Activated T-helper 2 cell treated with anti-CD3 and anti-CD28 coated beads, Interferon-gamma antibody, Interleukin-2, Interleukin-4, amounts not matched to agents 10 μg/mL and 5 μg/mL and 100 μg/mL, durations not matched to agents 14 hours and 24 hours and 36 hours (primary cell): ENCODE measurements at regions not wholly inside any gene's neighbourhood (a gene's known extent, or its start where the extent isn't known, plus 50 kb on each side); places are given as distances from the start of the nearest gene placed in this dataset.

ENCODE experiments used
- DNase-seq: peaks from one replicate; pipeline ENCODE4 v3.0.0; 2021; ENCODE audit warnings: low spot score
- H3K27ac Mint-ChIP-seq: one replicate; pipeline ENCODE4 v1.8.0; 2021; ENCODE audit warnings: mixed read lengths
- H3K27me3 Mint-ChIP-seq: one replicate; pipeline ENCODE4 v1.8.0; 2021; ENCODE audit warnings: low read depth, mixed read lengths
- H3K36me3 Mint-ChIP-seq: one replicate; pipeline ENCODE4 v1.8.0; 2021; ENCODE audit warnings: low read depth, mixed read lengths
- H3K4me1 Mint-ChIP-seq: one replicate; pipeline ENCODE4 v1.8.0; 2021; ENCODE audit warnings: low read depth, mixed read lengths
- H3K4me3 Mint-ChIP-seq: one replicate; pipeline ENCODE4 v1.8.0; 2021; ENCODE audit warnings: low read depth, mild to moderate bottlenecking, moderate library complexity, mixed read lengths
- H3K9me3 Mint-ChIP-seq: one replicate; pipeline ENCODE4 v1.8.0; 2021; ENCODE audit warnings: mixed read lengths
- intact Hi-C: fragments of 100-400 bp; cut with micrococcal nuclease; formaldehyde crosslinking; loops from one replicate; pipeline ENCODE4 v1.15.1; 2023

- Mint-ChIP-seq H3K27ac (no peak overlapping the region), H3K36me3 (no peaks in the 10 kb centered on the region), H3K4me3 (no peak overlapping the region), H3K4me1 (no peaks in the 10 kb centered on the region), H3K27me3 (peaks cover 2% of the 10 kb centered on the region), H3K9me3 (no peaks in the 10 kb centered on the region)
- no peak for DNase-seq
- intact Hi-C loops, result no loop called here
Measured at GRCh38 chr6:133583907-133584427, 304.9 kb upstream of the TCF21 start.

- Mint-ChIP-seq H3K36me3 (no peaks in the 10 kb centered on the region), H3K4me1 (no peaks in the 10 kb centered on the region), H3K27ac (no peak overlapping the region), H3K9me3 (no peaks in the 10 kb centered on the region), H3K4me3 (no peak overlapping the region), H3K27me3 (peaks cover 2% of the 10 kb centered on the region)
- DNase-seq, result no peak
- intact Hi-C loops, result no loop called here
Measured at GRCh38 chr6:133584823-133585222, 304.1 kb upstream of the TCF21 start.

- Mint-ChIP-seq H3K4me1 (no peaks in the 10 kb centered on the region), H3K9me3 (no peaks in the 10 kb centered on the region), H3K27ac (no peak overlapping the region), H3K36me3 (no peaks in the 10 kb centered on the region), H3K27me3 (peaks cover 2% of the 10 kb centered on the region), H3K4me3 (no peak overlapping the region)
- intact Hi-C loops, result no loop called here
- DNase-seq, result no peak
Measured at GRCh38 chr6:133585978-133586377, 302.9 kb upstream of the TCF21 start.

GRCh38 chr6:133587546-133588160 lies 301.3 kb upstream of the TCF21 start:
- H3K27ac Mint-ChIP-seq, result no peak overlapping the region
- H3K9me3 Mint-ChIP-seq, result no peaks in the 10 kb centered on the region
- intact Hi-C loops, result no loop called here
- no peaks in the 10 kb centered on the region for H3K4me1 Mint-ChIP-seq
- H3K4me3 Mint-ChIP-seq, result no peak overlapping the region
- DNase-seq, result no peak
- H3K27me3 Mint-ChIP-seq, result peaks cover 2% of the 10 kb centered on the region
- no peaks in the 10 kb centered on the region for H3K36me3 Mint-ChIP-seq

GRCh38 chr6:133590196-133590595 lies 298.7 kb upstream of the TCF21 start:
- Mint-ChIP-seq H3K36me3 (no peaks in the 10 kb centered on the region), H3K27me3 (no peaks in the 10 kb centered on the region), H3K4me1 (no peaks in the 10 kb centered on the region), H3K27ac (no peak overlapping the region), H3K4me3 (no peak overlapping the region), H3K9me3 (no peaks in the 10 kb centered on the region)
- intact Hi-C loops, result no loop called here
- DNase-seq, result no peak

- Mint-ChIP-seq H3K4me1 (no peaks in the 10 kb centered on the region), H3K27ac (no peak overlapping the region), H3K36me3 (no peaks in the 10 kb centered on the region), H3K4me3 (no peak overlapping the region), H3K9me3 (no peaks in the 10 kb centered on the region), H3K27me3 (no peaks in the 10 kb centered on the region)
- DNase-seq, result no peak
- intact Hi-C loops, result no loop called here
Measured at GRCh38 chr6:133590814-133591213, 298.1 kb upstream of the TCF21 start.

GRCh38 chr6:133591275-133591674 lies 297.6 kb upstream of the TCF21 start:
- H3K36me3 Mint-ChIP-seq, result no peaks in the 10 kb centered on the region
- intact Hi-C loops, result no loop called here
- no peaks in the 10 kb centered on the region for H3K9me3 Mint-ChIP-seq
- H3K27ac Mint-ChIP-seq, result no peak overlapping the region
- H3K4me3 Mint-ChIP-seq, result no peak overlapping the region
- no peaks in the 10 kb centered on the region for H3K4me1 Mint-ChIP-seq
- no peaks in the 10 kb centered on the region for H3K27me3 Mint-ChIP-seq
- DNase-seq, result no peak

- no peaks in the 10 kb centered on the region for H3K27me3 Mint-ChIP-seq
- no peaks in the 10 kb centered on the region for H3K36me3 Mint-ChIP-seq
- H3K27ac Mint-ChIP-seq, result no peak overlapping the region
- H3K4me1 Mint-ChIP-seq, result no peaks in the 10 kb centered on the region
- no peak overlapping the region for H3K4me3 Mint-ChIP-seq
- intact Hi-C loops, result no loop called here
- no peak for DNase-seq
- no peaks in the 10 kb centered on the region for H3K9me3 Mint-ChIP-seq
Measured at GRCh38 chr6:133594652-133595110, 294.2 kb upstream of the TCF21 start.

GRCh38 chr6:133595111-133595761 lies 293.7 kb upstream of the TCF21 start:
- Mint-ChIP-seq H3K27ac (no peak overlapping the region), H3K4me3 (no peak overlapping the region)
- intact Hi-C loops, result no loop called here

GRCh38 chr6:133606852-133607251 lies 282.1 kb upstream of the TCF21 start:
- no peak for DNase-seq
- Mint-ChIP-seq H3K4me1 (no peaks in the 10 kb centered on the region), H3K27ac (no peak overlapping the region), H3K4me3 (no peak overlapping the region), H3K36me3 (no peaks in the 10 kb centered on the region), H3K9me3 (no peaks in the 10 kb centered on the region), H3K27me3 (no peaks in the 10 kb centered on the region)
- intact Hi-C loops, result no loop called here

More at GRCh38 chr6:133595111-133595761, 293.7 kb upstream of the TCF21 start:
- no peak for DNase-seq
- no peaks in the 10 kb centered on the region for H3K4me1 Mint-ChIP-seq
- H3K9me3 Mint-ChIP-seq, result no peaks in the 10 kb centered on the region
- no peaks in the 10 kb centered on the region for H3K27me3 Mint-ChIP-seq
- no peaks in the 10 kb centered on the region for H3K36me3 Mint-ChIP-seq

- intact Hi-C loops, result no loop called here
- Mint-ChIP-seq H3K9me3 (no peaks in the 10 kb centered on the region), H3K4me1 (no peaks in the 10 kb centered on the region), H3K27ac (no peak overlapping the region), H3K27me3 (no peaks in the 10 kb centered on the region), H3K4me3 (no peak overlapping the region), H3K36me3 (no peaks in the 10 kb centered on the region)
- no peak for DNase-seq
Measured at GRCh38 chr6:133608620-133609019, 280.3 kb upstream of the TCF21 start.

GRCh38 chr6:133609415-133610226 lies 279.3 kb upstream of the TCF21 start:
- no peak for DNase-seq
- H3K4me3 Mint-ChIP-seq, result no peak overlapping the region
- intact Hi-C loops, result no loop called here
- no peak overlapping the region for H3K27ac Mint-ChIP-seq
- no peaks in the 10 kb centered on the region for H3K9me3 Mint-ChIP-seq
- H3K27me3 Mint-ChIP-seq, result no peaks in the 10 kb centered on the region
- H3K4me1 Mint-ChIP-seq, result no peaks in the 10 kb centered on the region
- no peaks in the 10 kb centered on the region for H3K36me3 Mint-ChIP-seq
